Vagina (tissue), 2 donors: ENCODE measurements at regions not wholly inside any gene's neighbourhood (a gene's known extent, or its start where the extent isn't known, plus 50 kb on each side); places are given as distances from the start of the nearest gene placed in this dataset.

Experiments used
- POLR2A ChIP-seq, 2 donors: fragments of 450-650 bp; IDR thresholded peaks; one replicate each; pipeline ENCODE4 v1.6.1; 2017; ENCODE audit warnings: antibody characterized with exemption in 2 of 2, mild to moderate bottlenecking in 2 of 2, moderate library complexity in 2 of 2
- POLR2AphosphoS5 ChIP-seq, 2 donors: sonication (generic); formaldehyde crosslinking; IDR thresholded peaks; one replicate each; pipeline ENCODE4 v1.9.0; 2017; ENCODE audit warnings: antibody characterized with exemption in 2 of 2, mild to moderate bottlenecking in 2 of 2, low read depth in 1 of 2; ENCODE audit not compliant: insufficient read depth in 1 of 2
- TF ChIP-seq, protein P1 (sequence below), 3 experiments: fragments of 450-650 bp in 2 of 3; fragments of 200-600 bp in 1 of 3; sonication (generic) in 1 of 3; IDR thresholded peaks; one replicate each; pipeline ENCODE4 v1.5.1; 2017 to 2019; ENCODE audit warnings: antibody characterized with exemption in 3 of 3, mild to moderate bottlenecking in 2 of 3, moderate library complexity in 2 of 3

DNA sequence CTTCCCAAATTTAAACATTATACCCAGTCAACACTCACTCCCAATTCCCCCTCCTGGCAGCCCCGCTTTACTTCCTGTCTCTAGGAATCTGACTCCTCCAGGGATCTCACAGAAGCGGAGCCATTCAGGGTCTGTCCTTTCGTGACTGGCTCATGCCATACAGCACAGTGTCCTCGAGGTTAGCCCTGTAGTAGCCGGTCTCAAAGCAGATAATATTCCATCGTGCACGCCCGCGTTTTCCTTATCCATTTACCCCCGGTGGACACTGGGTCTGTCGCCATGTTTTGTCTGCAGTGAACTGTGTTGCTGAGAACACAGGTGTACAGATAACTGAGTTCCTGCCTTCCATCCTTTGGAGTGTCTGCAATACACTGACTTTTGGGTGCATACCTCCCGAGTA, 95.3 kb downstream of the TTLL2 start:
- TF ChIP-seq, protein P1, sequence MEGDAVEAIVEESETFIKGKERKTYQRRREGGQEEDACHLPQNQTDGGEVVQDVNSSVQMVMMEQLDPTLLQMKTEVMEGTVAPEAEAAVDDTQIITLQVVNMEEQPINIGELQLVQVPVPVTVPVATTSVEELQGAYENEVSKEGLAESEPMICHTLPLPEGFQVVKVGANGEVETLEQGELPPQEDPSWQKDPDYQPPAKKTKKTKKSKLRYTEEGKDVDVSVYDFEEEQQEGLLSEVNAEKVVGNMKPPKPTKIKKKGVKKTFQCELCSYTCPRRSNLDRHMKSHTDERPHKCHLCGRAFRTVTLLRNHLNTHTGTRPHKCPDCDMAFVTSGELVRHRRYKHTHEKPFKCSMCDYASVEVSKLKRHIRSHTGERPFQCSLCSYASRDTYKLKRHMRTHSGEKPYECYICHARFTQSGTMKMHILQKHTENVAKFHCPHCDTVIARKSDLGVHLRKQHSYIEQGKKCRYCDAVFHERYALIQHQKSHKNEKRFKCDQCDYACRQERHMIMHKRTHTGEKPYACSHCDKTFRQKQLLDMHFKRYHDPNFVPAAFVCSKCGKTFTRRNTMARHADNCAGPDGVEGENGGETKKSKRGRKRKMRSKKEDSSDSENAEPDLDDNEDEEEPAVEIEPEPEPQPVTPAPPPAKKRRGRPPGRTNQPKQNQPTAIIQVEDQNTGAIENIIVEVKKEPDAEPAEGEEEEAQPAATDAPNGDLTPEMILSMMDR (IDR thresholded peaks at IDR 0.05): no peak
- TF ChIP-seq POLR2A (IDR thresholded peaks at IDR 0.05): no peak
- TF ChIP-seq POLR2AphosphoS5 (IDR thresholded peaks at IDR 0.05; ENCODE audit: insufficient read depth in 1 of 2, low read depth in 1 of 2): no peak
